ENCODE measurements at regions not wholly inside any gene's neighbourhood (a gene's known extent, or its start where the extent isn't known, plus 50 kb on each side); places are given as distances from the start of the nearest gene placed in this dataset.

DNA sequence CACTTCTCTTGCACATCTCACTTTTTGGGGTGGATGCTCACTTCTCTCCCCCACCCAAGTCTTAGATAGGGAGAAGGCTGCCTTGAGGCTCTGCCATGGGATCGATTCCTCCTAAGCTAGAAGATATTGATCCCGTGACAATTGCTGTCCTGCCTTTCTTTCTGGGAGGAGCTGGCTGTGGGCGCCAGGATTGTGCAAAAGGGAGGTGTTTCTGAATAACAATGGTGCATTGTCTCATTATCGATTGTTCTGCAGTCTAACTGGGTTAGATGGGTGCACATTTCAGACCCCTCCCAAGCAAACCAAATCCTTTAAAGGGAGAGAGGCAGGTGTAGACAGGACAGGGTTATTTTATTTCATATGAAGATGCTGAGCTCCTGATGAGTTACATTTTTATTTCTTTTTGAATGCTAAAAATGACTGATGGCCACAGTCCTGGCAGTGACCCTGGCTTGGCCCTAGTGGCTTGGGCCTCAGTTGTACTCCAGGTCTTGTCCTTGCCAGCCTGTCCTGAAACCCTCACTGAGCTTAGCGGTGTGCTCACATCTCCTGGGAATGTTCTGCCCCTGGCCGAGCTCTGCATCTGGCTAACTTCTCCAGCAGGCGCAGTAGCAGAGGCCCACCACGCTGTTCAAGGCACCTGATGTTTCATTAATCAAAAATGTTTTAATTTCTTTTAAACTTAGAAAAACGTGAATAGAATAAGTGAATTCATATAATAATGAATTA lies 99.0 kb upstream of the KAZN start:
- no peak for DNase-seq (ENCODE audit: low spot score)

DNA sequence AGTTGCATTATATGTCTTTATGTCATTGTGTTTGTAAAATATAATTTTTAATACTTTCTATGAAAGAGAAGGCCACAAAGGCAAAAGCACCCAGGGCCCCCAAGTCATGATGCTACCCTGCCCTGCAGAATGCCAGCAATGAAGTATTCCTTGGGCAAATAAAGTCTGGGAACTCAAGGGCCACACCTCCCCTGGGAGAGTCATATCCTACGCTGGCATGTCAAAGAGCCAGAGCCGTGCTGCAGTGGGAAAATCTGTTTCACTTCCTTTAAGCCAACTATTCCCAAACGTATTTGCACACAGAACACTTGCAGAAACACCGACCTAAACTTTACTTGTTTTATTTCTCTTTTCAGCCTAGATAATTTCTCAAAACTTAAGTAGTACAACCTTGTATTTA lies 98.4 kb upstream of the KAZN start:
- DNase-seq (ENCODE audit: low spot score), result no peak

DNA sequence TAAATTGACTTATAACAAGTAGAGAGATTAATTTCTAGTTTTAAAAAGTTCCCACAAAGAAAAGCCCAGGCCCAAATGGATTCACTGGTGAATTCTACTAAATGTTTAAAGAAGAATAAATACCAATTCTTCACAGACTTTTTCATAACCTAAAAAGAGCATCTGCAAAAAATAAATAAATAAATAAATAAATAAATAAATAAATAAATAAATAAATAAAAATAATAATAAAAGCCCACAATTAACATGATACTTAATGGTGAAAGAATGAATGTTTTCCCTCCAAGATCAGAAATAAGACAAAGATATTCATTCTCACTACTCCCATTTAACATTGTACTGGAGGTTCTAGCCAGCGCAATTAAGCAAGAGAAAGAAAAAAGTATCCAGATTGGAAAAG lies 97.6 kb upstream of the KAZN start:
- DNase-seq (ENCODE audit: low spot score), result no peak

DNA sequence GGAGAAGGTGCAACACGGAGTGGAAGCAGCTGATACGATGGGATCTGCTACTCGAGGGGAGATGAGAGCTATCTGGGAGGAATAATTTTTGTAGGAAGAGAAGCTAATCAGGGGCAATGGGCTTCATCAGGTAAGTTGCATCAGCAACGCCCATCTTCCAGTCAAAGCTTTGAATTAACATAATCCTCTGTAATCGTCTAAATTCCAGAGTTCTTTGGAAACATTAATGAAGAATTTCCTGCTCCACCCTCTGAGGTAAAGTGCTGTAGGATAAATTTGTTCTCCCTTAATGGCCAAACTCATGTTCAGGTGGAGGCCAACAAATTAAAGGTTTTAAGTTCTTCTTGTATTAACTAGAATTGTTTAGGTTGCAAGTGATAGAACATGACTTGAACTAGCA lies 94.0 kb upstream of the KAZN start:
- DNase-seq (ENCODE audit: low spot score), result no peak

GRCh38 chr1:14506471-14507255 lies 91.8 kb upstream of the KAZN start:
- DNase-seq (ENCODE audit: low spot score), result no peak

DNA sequence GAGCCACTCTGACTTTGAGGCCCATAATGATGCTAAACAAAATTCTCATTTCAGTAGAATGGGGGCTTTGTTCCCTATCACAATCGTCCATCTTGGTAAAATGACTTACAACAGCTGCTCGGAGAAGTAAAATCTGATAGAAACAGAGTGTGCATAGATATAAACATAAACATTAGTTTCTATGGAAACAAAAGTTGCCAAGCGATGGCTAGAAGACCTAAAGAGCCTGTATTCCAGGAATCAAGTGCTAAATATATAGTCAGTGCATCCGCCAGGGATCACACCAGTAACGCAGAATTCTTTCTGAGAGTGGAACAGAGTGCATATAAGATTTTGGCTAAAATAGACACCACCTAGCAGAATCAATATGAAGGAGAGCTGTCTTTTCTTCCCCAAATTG lies 91.2 kb upstream of the KAZN start:
- DNase-seq (ENCODE audit: low spot score), result no peak

- no peak for DNase-seq (ENCODE audit: low spot score)
These were observed 89.9 kb upstream of the KAZN start for GRCh38 chr1:14508613-14509012.

- no peak for DNase-seq (ENCODE audit: low spot score)
These were observed 87.3 kb upstream of the KAZN start for GRCh38 chr1:14511166-14511680.

DNA sequence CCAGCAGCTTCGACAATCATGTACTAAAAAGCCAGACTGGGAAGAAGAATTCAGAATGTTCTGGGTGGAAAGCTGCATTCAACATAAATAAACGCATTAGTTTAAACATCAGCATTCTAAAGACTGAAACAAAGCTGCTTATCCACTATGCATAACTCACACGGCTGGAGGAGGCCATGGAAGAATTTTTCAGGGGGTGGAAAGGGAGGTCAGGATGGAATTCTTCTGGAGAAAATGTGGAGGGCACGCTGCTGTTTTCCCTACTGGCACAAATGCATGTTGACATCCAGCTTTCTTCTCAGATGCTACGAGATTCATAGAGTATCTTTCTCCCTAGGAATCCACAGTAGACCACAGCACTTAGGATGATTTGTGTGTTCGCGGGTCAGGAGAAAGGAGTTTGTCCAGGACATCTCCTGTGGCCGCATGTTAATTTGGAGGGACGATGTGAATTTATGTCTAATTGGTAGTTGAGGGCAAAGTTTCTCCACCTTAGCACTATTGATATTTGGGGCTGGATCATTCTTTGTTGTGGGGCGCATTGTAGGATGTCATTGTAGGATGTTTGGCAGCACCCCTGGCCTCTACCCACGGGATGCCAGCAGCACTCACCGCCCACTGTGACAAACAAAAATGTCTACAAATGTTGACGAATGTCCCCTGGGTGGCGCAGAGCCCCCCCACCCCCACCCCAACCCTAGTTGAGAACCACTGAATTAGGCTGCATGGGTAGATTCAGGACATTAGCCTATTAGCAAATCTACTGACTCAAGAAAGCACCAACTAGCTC lies 86.5 kb upstream of the KAZN start:
- no peak for DNase-seq (ENCODE audit: low spot score)

GRCh38 chr1:14513111-14513510 lies 85.4 kb upstream of the KAZN start:
- no peak for DNase-seq (ENCODE audit: low spot score)

DNA sequence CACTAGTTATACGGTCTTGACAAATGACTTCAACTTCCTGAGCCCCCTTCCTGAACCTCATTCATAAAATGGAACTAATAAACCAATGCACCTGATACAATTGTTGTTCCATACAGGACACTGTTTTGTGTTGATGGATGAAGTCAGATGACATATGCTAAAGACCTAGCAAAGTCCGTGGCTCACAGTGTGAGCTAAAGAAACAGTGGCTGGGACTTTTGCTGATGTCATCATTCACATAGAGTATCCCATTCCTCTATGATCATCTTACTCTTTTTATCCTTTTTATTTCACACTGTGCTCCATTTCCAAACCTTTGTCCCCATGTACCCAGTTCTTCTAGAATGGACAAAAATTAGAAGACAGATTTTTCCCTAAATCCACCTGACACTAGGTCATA lies 83.7 kb upstream of the KAZN start:
- no peak for DNase-seq (ENCODE audit: low spot score)

GRCh38 chr1:14516974-14517840 lies 81.3 kb upstream of the KAZN start:
- no peak for DNase-seq (ENCODE audit: low spot score)

DNA sequence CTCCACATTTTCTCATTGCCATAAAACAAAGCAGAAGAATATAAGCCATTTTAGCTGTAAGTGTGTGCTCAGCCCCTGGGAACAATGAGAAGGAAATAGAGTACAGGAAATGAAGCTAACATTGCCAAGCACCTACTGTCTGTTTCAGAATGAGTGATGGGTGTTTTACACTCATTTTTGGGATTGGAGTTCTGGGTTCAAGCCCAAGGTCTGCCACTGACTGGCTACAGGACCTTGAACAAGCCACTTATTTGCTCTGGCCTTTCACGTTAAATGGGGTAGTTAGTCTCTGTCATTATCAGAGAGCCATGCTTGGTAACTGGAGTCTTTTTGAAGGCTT lies 80.7 kb upstream of the KAZN start:
- DNase-seq (ENCODE audit: low spot score), result no peak

GRCh38 chr1:14519976-14520375 lies 78.5 kb upstream of the KAZN start:
- DNase-seq (ENCODE audit: low spot score), result no peak

DNA sequence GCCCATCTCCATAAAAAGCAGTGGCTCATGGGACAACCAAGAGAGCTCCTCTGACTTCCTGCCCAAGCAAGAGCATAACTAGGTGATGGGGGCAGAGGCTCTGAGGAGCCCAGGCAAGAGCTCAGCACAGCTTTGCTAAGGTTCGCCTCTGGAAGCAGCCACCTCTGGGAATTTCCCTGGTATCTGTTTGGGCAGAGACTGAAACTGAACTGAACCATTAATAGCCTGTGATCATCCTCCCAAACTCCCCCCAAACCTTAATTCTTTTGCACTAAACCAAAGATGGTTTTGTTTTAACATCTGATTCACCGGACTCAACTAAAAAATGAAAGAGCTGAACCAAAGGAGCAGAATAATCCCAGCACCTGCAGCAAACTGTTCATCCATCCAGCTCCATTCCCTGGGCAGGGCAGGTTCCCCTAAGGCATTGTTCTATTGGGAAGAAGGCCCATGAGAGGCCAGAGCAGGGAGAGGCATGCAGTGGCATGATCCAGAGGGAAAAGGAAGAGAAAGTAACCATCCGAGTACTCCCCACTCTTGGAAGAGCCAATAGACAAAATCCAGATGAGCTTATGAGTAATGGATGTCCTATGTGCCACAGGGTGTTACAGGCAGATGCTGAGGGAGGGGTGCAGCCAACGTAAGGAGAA lies 77.8 kb upstream of the KAZN start:
- no peak for DNase-seq (ENCODE audit: low spot score)

DNA sequence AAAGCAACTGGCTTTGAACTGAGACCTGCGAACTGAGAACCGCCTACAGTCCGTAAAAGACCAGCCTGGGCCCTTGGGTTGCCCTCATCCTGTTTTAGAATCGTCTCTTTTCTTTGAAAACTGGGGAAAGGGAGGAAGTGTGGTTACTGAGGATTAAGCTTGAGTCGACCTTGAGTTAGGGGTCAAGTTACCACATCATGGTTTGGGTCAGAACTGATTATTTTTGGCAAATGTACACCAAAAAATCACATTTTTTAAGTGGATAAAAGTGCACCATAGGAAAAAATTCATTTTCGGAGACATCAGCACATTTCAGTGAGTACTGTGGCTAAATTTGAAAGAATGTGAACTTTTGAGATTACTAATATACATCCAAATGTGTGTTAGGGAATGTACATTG lies 76.9 kb upstream of the KAZN start:
- DNase-seq (ENCODE audit: low spot score), result no peak

- DNase-seq (ENCODE audit: low spot score), result no peak
These were observed 76.2 kb upstream of the KAZN start for GRCh38 chr1:14522077-14522925.

- DNase-seq (ENCODE audit: low spot score), result peak; percentile 18
These were observed 75.6 kb upstream of the KAZN start for GRCh38 chr1:14522926-14523241.

DNA sequence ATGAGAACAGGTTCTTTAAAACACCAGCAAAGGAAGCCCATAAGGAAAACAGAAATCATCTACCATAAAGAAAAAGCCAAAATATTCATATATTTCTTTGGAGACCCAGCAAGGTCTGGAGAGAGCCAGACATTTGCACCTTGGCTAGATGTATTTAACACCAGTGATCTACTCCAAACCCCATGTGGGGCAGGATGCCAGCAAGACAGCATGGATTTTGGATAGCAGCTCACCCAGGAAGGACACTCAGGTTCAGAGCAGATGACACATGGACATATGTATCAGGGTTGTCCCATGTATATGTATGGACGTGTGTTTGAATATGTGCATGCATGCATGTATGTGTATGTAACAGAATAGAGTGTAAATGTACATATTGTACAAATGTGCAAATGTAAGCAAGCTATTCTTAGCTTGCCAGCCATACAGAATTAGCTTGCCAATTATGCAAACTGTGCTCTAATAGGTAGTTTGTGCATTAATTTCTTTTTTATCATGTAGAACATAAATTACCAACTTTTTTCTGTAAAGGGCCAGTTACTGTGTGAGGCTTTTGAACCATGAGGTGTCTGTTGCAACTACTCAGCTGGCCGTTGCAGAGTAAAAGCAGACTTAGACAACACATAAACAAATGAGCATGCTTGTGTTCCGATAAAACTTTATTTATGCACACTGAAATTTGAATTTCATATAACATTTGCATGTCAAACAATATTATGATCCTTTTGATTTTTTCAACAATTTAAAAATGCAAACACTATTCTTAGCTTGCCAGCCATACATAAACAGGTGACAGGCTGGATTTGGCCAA lies 73.5 kb upstream of the KAZN start:
- DNase-seq (ENCODE audit: low spot score), result no peak

- DNase-seq (ENCODE audit: low spot score), result no peak
These were observed 69.0 kb upstream of the KAZN start for GRCh38 chr1:14529475-14529874.

All from NAMALWA (cell line).